OCI-LY7 (cell line): ENCODE measurements at regions not wholly inside any gene's neighbourhood (a gene's known extent, or its start where the extent isn't known, plus 50 kb on each side); places are given as distances from the start of the nearest gene placed in this dataset.
A peak's percentile ranks its signal among the peaks of the same experiment; 100 is the strongest.

Source experiments
- BruUV-seq: library from RNA; stranded (reverse); fragments of 400-500 nt; replicated peaks from 2 replicates; lab custom pipeline; 2021; lab: Mats Ljungman, UMichigan
- CTCF ChIA-PET: fragments of 300-600 bp; sonication (Branson Sonifier 250); formaldehyde crosslinking; loops from one replicate; lab custom pipeline; 2022; ENCODE audit warnings: antibody characterized with exemption; ENCODE audit not compliant: unreplicated experiment; lab: Charles Lee
- POLR2A ChIA-PET: fragments of 300-600 bp; sonication (Branson Sonifier 250); formaldehyde crosslinking; loops from one replicate; lab custom pipeline; 2022; ENCODE audit warnings: antibody characterized with exemption; lab: Charles Lee
- DNase-seq: peaks from one replicate; pipeline ENCODE4 v3.0.0-alpha.2; 2015; ENCODE audit warnings: low spot score
- H2AFZ ChIP-seq: fragments of 200-600 bp; sonication (generic), shearing (Covaris generic); 2 replicates; pipeline ENCODE4 v1.6.1; 2014; ENCODE audit warnings: mild to moderate bottlenecking, antibody characterized with exemption, low read length, moderate library complexity
- H3K27ac ChIP-seq: fragments of 200-600 bp; sonication (generic); 2 replicates; pipeline ENCODE4 v1.5.1; 2014; ENCODE audit warnings: mixed run types, low read depth, mild to moderate bottlenecking, moderate library complexity, low read length, inconsistent platforms; ENCODE audit not compliant: poor library complexity, severe bottlenecking
- H3K36me3 ChIP-seq: fragments of 200-600 bp; sonication (generic); 2 replicates; pipeline ENCODE4 v1.6.1; 2014; ENCODE audit warnings: mild to moderate bottlenecking, antibody characterized with exemption, low read length, moderate library complexity, mixed read lengths; ENCODE audit not compliant: insufficient read depth
- H3K4me1 ChIP-seq: fragments of 200-600 bp; sonication (generic); 2 replicates; pipeline ENCODE4 v1.5.1; 2014; ENCODE audit warnings: mild to moderate bottlenecking, low read length; ENCODE audit not compliant: insufficient read depth, poor library complexity, severe bottlenecking
- H3K4me2 ChIP-seq: fragments of 200-600 bp; sonication (generic); 2 replicates; pipeline ENCODE4 v1.6.1; 2014; ENCODE audit warnings: mild to moderate bottlenecking, low read length
- H3K4me3 ChIP-seq: fragments of 200-600 bp; sonication (generic); 2 replicates; pipeline ENCODE4 v1.5.1; 2014; ENCODE audit warnings: mild to moderate bottlenecking, low read depth, low read length; ENCODE audit not compliant: poor library complexity, severe bottlenecking
- H3K79me2 ChIP-seq: fragments of 200-600 bp; sonication (generic); 2 replicates; pipeline ENCODE4 v1.6.1; 2016; ENCODE audit warnings: low read depth, mild to moderate bottlenecking, low read length, moderate library complexity, mixed read lengths; ENCODE audit not compliant: insufficient read depth
- H3K9me2 ChIP-seq: fragments of 200-600 bp; sonication (generic); 2 replicates; pipeline ENCODE4 v1.6.1; 2016; ENCODE audit warnings: mild to moderate bottlenecking, low read length, mixed read lengths; ENCODE audit not compliant: insufficient read depth
- H3K9me3 ChIP-seq: fragments of 200-600 bp; sonication (generic); 2 replicates; pipeline ENCODE4 v1.6.1; 2014; ENCODE audit warnings: mild to moderate bottlenecking, mixed run types, low read length, mixed read lengths
- H4K20me1 ChIP-seq: fragments of 200-600 bp; sonication (generic); 2 replicates; pipeline ENCODE4 v1.6.1; 2014; ENCODE audit warnings: mild to moderate bottlenecking, antibody characterized with exemption, low read length, moderate library complexity, mixed read lengths; ENCODE audit not compliant: insufficient read depth
- EZH2phosphoT487 ChIP-seq: fragments of 200-600 bp; sonication (generic); IDR thresholded peaks from 2 replicates; pipeline ENCODE4 v1.6.1; 2018; ENCODE audit warnings: low read depth, borderline replicate concordance, mild to moderate bottlenecking, mixed run types, antibody characterized with exemption, low read length, moderate library complexity, mixed read lengths
- intact Hi-C: fragments of 100-400 bp; cut with micrococcal nuclease; formaldehyde crosslinking; loops from one replicate; pipeline ENCODE4 v1.10.0; 2022; ENCODE audit not compliant: unreplicated experiment
- TF ChIP-seq, protein P1 (sequence below): fragments of 200-600 bp; sonication (generic); conservative IDR thresholded peaks from 2 replicates; pipeline ENCODE4 v1.5.1; 2014; ENCODE audit warnings: mild to moderate bottlenecking, antibody characterized with exemption, low read length, moderate library complexity, mixed read lengths

DNA sequence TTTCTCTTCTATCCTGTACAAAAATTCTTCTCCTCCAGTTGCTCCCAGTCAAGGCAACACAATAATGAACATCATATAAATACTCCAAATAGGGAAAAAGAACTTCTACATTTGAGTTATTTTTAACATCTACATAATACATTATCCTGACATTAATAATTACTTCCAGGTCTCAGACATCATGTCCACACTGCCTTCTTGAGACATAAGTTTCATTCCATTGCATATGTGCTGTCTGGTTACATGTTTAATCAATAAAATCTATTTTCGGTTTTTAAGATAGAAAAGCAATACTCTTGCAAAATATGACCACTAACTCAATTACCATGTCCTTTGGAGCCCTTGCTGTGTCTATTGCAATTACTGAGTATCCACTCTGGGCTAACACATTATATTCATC is 881.9 kb downstream of the GALC start:
- TF ChIP-seq EZH2phosphoT487 = no peak
- TF ChIP-seq, protein P1, sequence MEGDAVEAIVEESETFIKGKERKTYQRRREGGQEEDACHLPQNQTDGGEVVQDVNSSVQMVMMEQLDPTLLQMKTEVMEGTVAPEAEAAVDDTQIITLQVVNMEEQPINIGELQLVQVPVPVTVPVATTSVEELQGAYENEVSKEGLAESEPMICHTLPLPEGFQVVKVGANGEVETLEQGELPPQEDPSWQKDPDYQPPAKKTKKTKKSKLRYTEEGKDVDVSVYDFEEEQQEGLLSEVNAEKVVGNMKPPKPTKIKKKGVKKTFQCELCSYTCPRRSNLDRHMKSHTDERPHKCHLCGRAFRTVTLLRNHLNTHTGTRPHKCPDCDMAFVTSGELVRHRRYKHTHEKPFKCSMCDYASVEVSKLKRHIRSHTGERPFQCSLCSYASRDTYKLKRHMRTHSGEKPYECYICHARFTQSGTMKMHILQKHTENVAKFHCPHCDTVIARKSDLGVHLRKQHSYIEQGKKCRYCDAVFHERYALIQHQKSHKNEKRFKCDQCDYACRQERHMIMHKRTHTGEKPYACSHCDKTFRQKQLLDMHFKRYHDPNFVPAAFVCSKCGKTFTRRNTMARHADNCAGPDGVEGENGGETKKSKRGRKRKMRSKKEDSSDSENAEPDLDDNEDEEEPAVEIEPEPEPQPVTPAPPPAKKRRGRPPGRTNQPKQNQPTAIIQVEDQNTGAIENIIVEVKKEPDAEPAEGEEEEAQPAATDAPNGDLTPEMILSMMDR = no peak
- Histone ChIP-seq H3K36me3 (peaks cover 14% of the 10 kb centered on the region), H3K4me3 (no peak overlapping the region), H2AFZ (peak overlapping the region; percentile 66; the same call in 1 of the 2 replicates), H3K9me2 (no peaks in the 10 kb centered on the region), H3K9me3 (peaks cover 32% of the 10 kb centered on the region; the same call in 1 of the 2 replicates), H3K27ac (peak overlapping the region; percentile 41), H3K4me1 (peaks cover 45% of the 10 kb centered on the region), H4K20me1 (no peaks in the 10 kb centered on the region), H3K4me2 (peak overlapping the region; percentile 8; the same call in 1 of the 2 replicates), H3K79me2 (no peaks in the 10 kb centered on the region)
- no TSS peak for BruUV-seq
- DNase-seq = no peak
- ChIA-PET POLR2A (interaction anchor here (0.6 to 1.4 kb wide), 5 partner anchors 10 to 413 kb away, joined by 3 to 6 read pairs (median 3); no protein-coding TSS in a partner anchor), CTCF (no interaction called here)
- intact Hi-C loops = no loop called here

- Histone ChIP-seq H3K27ac (no peak overlapping the region), H3K4me3 (no peak overlapping the region), H3K9me2 (no peaks in the 10 kb centered on the region), H3K79me2 (no peaks in the 10 kb centered on the region), H3K4me1 (peaks cover 45% of the 10 kb centered on the region), H3K9me3 (peaks cover 20% of the 10 kb centered on the region; the same call in 1 of the 2 replicates), H4K20me1 (no peaks in the 10 kb centered on the region), H3K4me2 (no peak overlapping the region), H2AFZ (peak overlapping the region; percentile 12; the same call in 1 of the 2 replicates), H3K36me3 (peaks cover 14% of the 10 kb centered on the region)
- intact Hi-C loops = no loop called here
- no peak for TF ChIP-seq EZH2phosphoT487
- TF ChIP-seq, protein P1 = no peak
- POLR2A ChIA-PET = interaction anchor here (0.8 kb wide), 1 partner anchor 15 kb away, joined by 3 read pairs; no protein-coding TSS in a partner anchor
- no peak for DNase-seq
- CTCF ChIA-PET = no interaction called here
- no TSS peak for BruUV-seq
These were observed 883.7 kb downstream of the GALC start for GRCh38 chr14:87109271-87109670.

GRCh38 chr14:87108726-87109125 is 884.3 kb downstream of the GALC start:
- Histone ChIP-seq H3K27ac (no peak overlapping the region), H3K36me3 (peaks cover 10% of the 10 kb centered on the region), H3K9me2 (no peaks in the 10 kb centered on the region), H3K9me3 (peaks cover 14% of the 10 kb centered on the region; the same call in 1 of the 2 replicates), H3K4me1 (peaks cover 40% of the 10 kb centered on the region), H3K4me2 (no peak overlapping the region), H3K4me3 (no peak overlapping the region), H3K79me2 (no peaks in the 10 kb centered on the region), H2AFZ (peak overlapping the region; percentile 12; the same call in 1 of the 2 replicates), H4K20me1 (no peaks in the 10 kb centered on the region)
- BruUV-seq = no TSS peak
- no peak for DNase-seq
- intact Hi-C loops = no loop called here
- no peak for TF ChIP-seq EZH2phosphoT487
- TF ChIP-seq, protein P1 = no peak
- POLR2A ChIA-PET = interaction anchor here (0.6 to 1.1 kb wide), 3 partner anchors 21 to 152 kb away, joined by 3 to 5 read pairs (median 4); no protein-coding TSS in a partner anchor
- CTCF ChIA-PET = no interaction called here
